ENCODE measurements at regions not wholly inside any gene's neighbourhood (a gene's known extent, or its start where the extent isn't known, plus 50 kb on each side); places are given as distances from the start of the nearest gene placed in this dataset.

GRCh38 chr7:41803569-41803968, 100.7 kb upstream of the INHBA start:
- Histone ChIP-seq H3K4me1 (replicated peaks in 1 of 2) (no peaks in the 10 kb centered on the region), H3K27me3 (no peaks in the 10 kb centered on the region), H3K9me3 (replicated peaks in 1 of 3) (no peaks in the 10 kb centered on the region), H3K4me3 (no peak overlapping the region), H3K27ac (no peak overlapping the region), H3K36me3 (replicated peaks in 1 of 2) (no peaks in the 10 kb centered on the region)
- DNase-seq = no peak
- TF ChIP-seq POLR2A (IDR thresholded peaks at IDR 0.05) (no peak), CTCF (IDR thresholded peaks at IDR 0.05) (no peak)
- intact Hi-C loops (cut with DNase I) = no loop called here
- WGBS, 4 donors = 67 to 76% (median 73%) methylated on average over 2 of the region's 2 CpGs

- H3K9me3 ChIP-seq (replicated peaks in 1 of 3) = no peaks in the 10 kb centered on the region
- DNase-seq = no peak
- intact Hi-C loops (cut with DNase I) = no loop called here
- no peaks in the 10 kb centered on the region for H3K27me3 ChIP-seq
- H3K27ac ChIP-seq = no peak overlapping the region
- no peaks in the 10 kb centered on the region for H3K36me3 ChIP-seq (replicated peaks in 1 of 2)
- no peaks in the 10 kb centered on the region for H3K4me1 ChIP-seq (replicated peaks in 1 of 2)
- TF ChIP-seq POLR2A (IDR thresholded peaks at IDR 0.05) = no peak
- TF ChIP-seq CTCF (IDR thresholded peaks at IDR 0.05) = no peak
- H3K4me3 ChIP-seq = no peak overlapping the region
These were observed 93.4 kb upstream of the INHBA start for GRCh38 chr7:41796331-41796730.

- no peaks in the 10 kb centered on the region for H3K27me3 ChIP-seq
- no peaks in the 10 kb centered on the region for H3K9me3 ChIP-seq (replicated peaks in 1 of 3)
- no peak for TF ChIP-seq POLR2A (IDR thresholded peaks at IDR 0.05)
- no peak for TF ChIP-seq CTCF (IDR thresholded peaks at IDR 0.05)
- intact Hi-C loops (cut with DNase I) = no loop called here
- no peaks in the 10 kb centered on the region for H3K36me3 ChIP-seq (replicated peaks in 1 of 2)
- H3K27ac ChIP-seq = no peak overlapping the region
- H3K4me3 ChIP-seq = no peak overlapping the region
- 63 to 76% (median 75%) methylated on average over 6 of the region's 6 CpGs for WGBS, 4 donors
- no peaks in the 10 kb centered on the region for H3K4me1 ChIP-seq (replicated peaks in 1 of 2)
- DNase-seq = no peak
These were observed 92.5 kb upstream of the INHBA start for GRCh38 chr7:41795276-41795833.

- no peaks in the 10 kb centered on the region for H3K36me3 ChIP-seq (replicated peaks in 1 of 2)
- intact Hi-C loops (cut with DNase I) = no loop called here
- DNase-seq = no peak
- TF ChIP-seq CTCF (IDR thresholded peaks at IDR 0.05) (no peak), POLR2A (IDR thresholded peaks at IDR 0.05) (no peak)
- H3K27ac ChIP-seq = no peak overlapping the region
- no peaks in the 10 kb centered on the region for H3K4me1 ChIP-seq (replicated peaks in 1 of 2)
- H3K27me3 ChIP-seq = no peaks in the 10 kb centered on the region
- H3K9me3 ChIP-seq (replicated peaks in 1 of 3) = no peaks in the 10 kb centered on the region
- no peak overlapping the region for H3K4me3 ChIP-seq
These were observed 90.7 kb upstream of the INHBA start for GRCh38 chr7:41793556-41793955.
